ENCODE measurements at regions not wholly inside any gene's neighbourhood (a gene's known extent, or its start where the extent isn't known, plus 50 kb on each side); places are given as distances from the start of the nearest gene placed in this dataset.

- no peaks in the 10 kb centered on the region for H3K27me3 ChIP-seq (replicated peaks; ENCODE audit: insufficient read depth, low read depth, low read length, poor library complexity)
- peak; percentile 90 for DNase-seq (ENCODE audit: low spot score)
- intact Hi-C loops (cut with micrococcal nuclease; ENCODE audit: unreplicated experiment): loop anchor here (5.0 to 10.0 kb wide), 4 partner anchors 189 to 853 kb away; partner anchors contain the start of gene SPIN1
- no peak for TF ChIP-seq EZH2 (IDR thresholded peaks at IDR 0.05; ENCODE audit: borderline replicate concordance, low read depth, low read length, poor library complexity, severe bottlenecking)
- no peak for TF ChIP-seq CTCF (conservative IDR thresholded peaks at IDR 0.05; ENCODE audit: low read depth, low read length)
- no peaks in the 10 kb centered on the region for H3K36me3 ChIP-seq (ENCODE audit: insufficient read depth, low read length, poor library complexity, severe bottlenecking)
- H3K27ac ChIP-seq (ENCODE audit: low read depth, low read length, poor library complexity, severe bottlenecking): peak overlapping the region; percentile 97
- ChIA-PET POLR2A (ENCODE audit: low non-redundant PET) (interaction anchor here (0.7 kb wide), 1 partner anchor 102 kb away, joined by 3 read pairs; no protein-coding TSS in a partner anchor), CTCF (no interaction called here)
- no peaks in the 10 kb centered on the region for H3K9me3 ChIP-seq (ENCODE audit: low read depth, low read length, poor library complexity, severe bottlenecking)
- peaks cover 53% of the 10 kb centered on the region for H3K4me1 ChIP-seq (ENCODE audit: insufficient read depth, low read length, poor library complexity, severe bottlenecking)
- BruUV-seq (replicated peaks): TSS peak; percentile 85
- peak overlapping the region; percentile 15 for H3K4me3 ChIP-seq (ENCODE audit: low read depth, low read length, poor library complexity, severe bottlenecking)
These were observed 59.6 kb upstream of the SPATA31C2 start for GRCh38 chr9:88197781-88198340.

- TF ChIP-seq CTCF (conservative IDR thresholded peaks at IDR 0.05; ENCODE audit: low read depth, low read length) (no peak), EZH2 (IDR thresholded peaks at IDR 0.05; ENCODE audit: borderline replicate concordance, low read depth, low read length, poor library complexity, severe bottlenecking) (no peak)
- H3K36me3 ChIP-seq (ENCODE audit: insufficient read depth, low read length, poor library complexity, severe bottlenecking): no peaks in the 10 kb centered on the region
- CTCF ChIA-PET: no interaction called here
- peak overlapping the region; percentile 97 for H3K27ac ChIP-seq (ENCODE audit: low read depth, low read length, poor library complexity, severe bottlenecking)
- H3K27me3 ChIP-seq (replicated peaks; ENCODE audit: insufficient read depth, low read depth, low read length, poor library complexity): no peaks in the 10 kb centered on the region
- H3K4me1 ChIP-seq (ENCODE audit: insufficient read depth, low read length, poor library complexity, severe bottlenecking): peaks cover 53% of the 10 kb centered on the region
- POLR2A ChIA-PET (ENCODE audit: low non-redundant PET): interaction anchor here (0.6 kb wide), 1 partner anchor 193 kb away, joined by 3 read pairs; no protein-coding TSS in a partner anchor
- intact Hi-C loops (cut with micrococcal nuclease; ENCODE audit: unreplicated experiment): loop anchor here (5.0 to 10.0 kb wide), 4 partner anchors 190 to 852 kb away; partner anchors contain the start of gene SPIN1
- peak; percentile 96 for DNase-seq (ENCODE audit: low spot score)
- no peaks in the 10 kb centered on the region for H3K9me3 ChIP-seq (ENCODE audit: low read depth, low read length, poor library complexity, severe bottlenecking)
- BruUV-seq (replicated peaks): no TSS peak
- peak overlapping the region; percentile 6 for H3K4me3 ChIP-seq (ENCODE audit: low read depth, low read length, poor library complexity, severe bottlenecking)
These were observed 58.7 kb upstream of the SPATA31C2 start for GRCh38 chr9:88197016-88197415.

- peak overlapping the region; percentile 97 for H3K27ac ChIP-seq (ENCODE audit: low read depth, low read length, poor library complexity, severe bottlenecking)
- no TSS peak for BruUV-seq (replicated peaks)
- H3K4me3 ChIP-seq (ENCODE audit: low read depth, low read length, poor library complexity, severe bottlenecking): peak overlapping the region; percentile 6
- POLR2A ChIA-PET (ENCODE audit: low non-redundant PET): interaction anchor here (0.6 kb wide), 1 partner anchor 192 kb away, joined by 3 read pairs; no protein-coding TSS in a partner anchor
- CTCF ChIA-PET: no interaction called here
- peaks cover 53% of the 10 kb centered on the region for H3K4me1 ChIP-seq (ENCODE audit: insufficient read depth, low read length, poor library complexity, severe bottlenecking)
- H3K36me3 ChIP-seq (ENCODE audit: insufficient read depth, low read length, poor library complexity, severe bottlenecking): no peaks in the 10 kb centered on the region
- no peaks in the 10 kb centered on the region for H3K27me3 ChIP-seq (replicated peaks; ENCODE audit: insufficient read depth, low read depth, low read length, poor library complexity)
- TF ChIP-seq CTCF (conservative IDR thresholded peaks at IDR 0.05; ENCODE audit: low read depth, low read length) (no peak), EZH2 (IDR thresholded peaks at IDR 0.05; ENCODE audit: borderline replicate concordance, low read depth, low read length, poor library complexity, severe bottlenecking) (no peak)
- H3K9me3 ChIP-seq (ENCODE audit: low read depth, low read length, poor library complexity, severe bottlenecking): no peaks in the 10 kb centered on the region
- intact Hi-C loops (cut with micrococcal nuclease; ENCODE audit: unreplicated experiment): loop anchor here (5.0 to 10.0 kb wide), 4 partner anchors 191 to 851 kb away; partner anchors contain the start of gene SPIN1
- peak; percentile 58 for DNase-seq (ENCODE audit: low spot score)
These were observed 58.0 kb upstream of the SPATA31C2 start for GRCh38 chr9:88196142-88196790.
